PFSK-1 (cell line): ENCODE measurements at regions not wholly inside any gene's neighbourhood (a gene's known extent, or its start where the extent isn't known, plus 50 kb on each side); places are given as distances from the start of the nearest gene placed in this dataset.

Source experiments
- POLR2AphosphoS5 ChIP-seq: IDR thresholded peaks from 2 replicates; pipeline ENCODE4 v1.6.1; 2012; ENCODE audit warnings: low read depth, mild to moderate bottlenecking, control low read depth, low read length, moderate library complexity
- SIN3A ChIP-seq: IDR thresholded peaks from 2 replicates; pipeline ENCODE4 v1.6.1; 2012; ENCODE audit warnings: mild to moderate bottlenecking, low read length, moderate library complexity, borderline replicate concordance; ENCODE audit not compliant: insufficient read depth
- TAF1 ChIP-seq: IDR thresholded peaks from 2 replicates; pipeline ENCODE4 v1.6.1; 2012; ENCODE audit warnings: low read length, control low read depth, borderline replicate concordance; ENCODE audit not compliant: insufficient read depth

GRCh38 chr5:92637960-92638359 is 943.1 kb downstream of the NR2F1-AS1 start:
- TF ChIP-seq SIN3A (no peak), POLR2AphosphoS5 (no peak), TAF1 (no peak)
